ENCODE measurements at regions not wholly inside any gene's neighbourhood (a gene's known extent, or its start where the extent isn't known, plus 50 kb on each side); places are given as distances from the start of the nearest gene placed in this dataset.

GRCh38 chr3:130259166-130259874 is 86.2 kb upstream of the COL6A5 start:
- TF ChIP-seq CTCF (IDR thresholded peaks at IDR 0.05) = no peak
- TF ChIP-seq POLR2A (IDR thresholded peaks at IDR 0.05) = no peak

All from right lobe of liver (tissue), 4 donors.